CD14-positive monocyte (primary cell): ENCODE measurements at regions not wholly inside any gene's neighbourhood (a gene's known extent, or its start where the extent isn't known, plus 50 kb on each side); places are given as distances from the start of the nearest gene placed in this dataset.

Experiments
- DNase-seq, 3 donors: peaks; one replicate each; pipeline ENCODE4 v3.0.0-alpha.2; 2011 to 2022
- H2AFZ ChIP-seq: 2 replicates; pipeline ENCODE4 v1.6.0; 2012; ENCODE audit warnings: mild to moderate bottlenecking, low read depth, low read length, inconsistent platforms; ENCODE audit not compliant: insufficient read depth, poor library complexity, severe bottlenecking
- H3K27ac ChIP-seq, 2 donors: 1 replicate in 1 of 2; 2 replicates in 1 of 2; pipeline ENCODE4 v1.5.1; 2012 to 2013; ENCODE audit warnings: low read length in 2 of 2, control low read depth in 1 of 2, inconsistent platforms in 1 of 2, low read depth in 1 of 2, mild to moderate bottlenecking in 1 of 2
- H3K27me3 ChIP-seq, 2 donors: one replicate each; pipeline versions ENCODE4 v1.6.0 to v1.6.1; 2011 to 2013; ENCODE audit warnings: low read length in 2 of 2; ENCODE audit not compliant: control insufficient read depth in 2 of 2, insufficient read depth in 2 of 2
- H3K36me3 ChIP-seq, 2 donors: replicated peaks in 1 of 2; 1 replicate in 1 of 2; 2 replicates in 1 of 2; pipeline versions ENCODE4 v1.5.1 to v1.6.1; 2012 to 2013; ENCODE audit warnings: low read length in 2 of 2, control low read depth in 1 of 2, inconsistent platforms in 1 of 2, mild to moderate bottlenecking in 1 of 2; ENCODE audit not compliant: insufficient read depth in 2 of 2, control insufficient read depth in 1 of 2
- H3K4me1 ChIP-seq, 2 donors: 1 replicate in 1 of 2; 2 replicates in 1 of 2; pipeline versions ENCODE4 v1.5.1 to v1.6.1; 2012 to 2013; ENCODE audit warnings: low read length in 2 of 2, control low read depth in 1 of 2, inconsistent platforms in 1 of 2, mild to moderate bottlenecking in 1 of 2, moderate library complexity in 1 of 2; ENCODE audit not compliant: insufficient read depth in 2 of 2, control insufficient read depth in 1 of 2
- H3K4me2 ChIP-seq: replicated peaks from 2 replicates; pipeline ENCODE3; 2012; ENCODE audit warnings: low read length, moderate library complexity, mild to moderate bottlenecking; ENCODE audit not compliant: poor library complexity, severe bottlenecking; ENCODE audit errors: extremely low read depth
- H3K4me3 ChIP-seq, 3 experiments: fragments of 200-600 bp in 1 of 3; sonication (generic) in 1 of 3; replicated peaks in 1 of 3; 1 replicate in 2 of 3; 2 replicates in 1 of 3; pipeline ENCODE4 v1.5.1; 2011 to 2013; ENCODE audit warnings: low read length in 3 of 3, mild to moderate bottlenecking in 3 of 3, control low read depth in 2 of 3, low read depth in 2 of 3, inconsistent platforms in 1 of 3, moderate library complexity in 1 of 3
- H3K79me2 ChIP-seq: 2 replicates; pipeline ENCODE4 v1.6.0; 2012; ENCODE audit warnings: mild to moderate bottlenecking, control low read depth, inconsistent platforms, low read length, moderate library complexity; ENCODE audit not compliant: insufficient read depth
- H3K9ac ChIP-seq: 2 replicates; pipeline ENCODE4 v1.6.0; 2017; ENCODE audit warnings: low read length, mild to moderate bottlenecking; ENCODE audit not compliant: insufficient read depth, poor library complexity, severe bottlenecking
- H3K9me3 ChIP-seq, 2 donors: replicated peaks in 1 of 2; 1 replicate in 1 of 2; 2 replicates in 1 of 2; pipeline versions ENCODE4 v1.5.1 to v1.6.1; 2012 to 2013; ENCODE audit warnings: low read length in 2 of 2, control low read depth in 1 of 2; ENCODE audit not compliant: control insufficient read depth in 1 of 2, insufficient read depth in 1 of 2
- H4K20me1 ChIP-seq: 2 replicates; pipeline ENCODE4 v1.6.0; 2012; ENCODE audit warnings: mild to moderate bottlenecking, low read length, control low read depth, moderate library complexity; ENCODE audit not compliant: insufficient read depth
- H3K27ac Mint-ChIP-seq, 7 donors: one replicate each; pipeline ENCODE4 v1.8.0; 2020; ENCODE audit warnings: mild to moderate bottlenecking in 7 of 7, mixed read lengths in 7 of 7, moderate library complexity in 6 of 7, inconsistent platforms in 2 of 7
- H3K27me3 Mint-ChIP-seq, 3 donors: one replicate each; pipeline ENCODE4 v1.8.0; 2021 to 2022; ENCODE audit warnings: low read depth in 3 of 3, mild to moderate bottlenecking in 3 of 3, mixed read lengths in 3 of 3, moderate library complexity in 3 of 3, inconsistent platforms in 1 of 3
- H3K36me3 Mint-ChIP-seq, 2 donors: one replicate each; pipeline ENCODE4 v1.8.0; 2020; ENCODE audit warnings: mixed read lengths in 2 of 2, inconsistent platforms in 1 of 2, mild to moderate bottlenecking in 1 of 2
- H3K4me1 Mint-ChIP-seq: one replicate; pipeline ENCODE4 v1.8.0; 2020; ENCODE audit warnings: mild to moderate bottlenecking, mixed read lengths
- H3K4me3 Mint-ChIP-seq, 2 donors: one replicate each; pipeline ENCODE4 v1.8.0; 2020; ENCODE audit warnings: mild to moderate bottlenecking in 2 of 2, mixed read lengths in 2 of 2, moderate library complexity in 1 of 2
- H3K9me3 Mint-ChIP-seq, 7 donors: one replicate each; pipeline ENCODE4 v1.8.0; 2020 to 2022; ENCODE audit warnings: mixed read lengths in 7 of 7, mild to moderate bottlenecking in 6 of 7, moderate library complexity in 6 of 7, inconsistent platforms in 2 of 7
- CTCF ChIP-seq: fragments of 200-600 bp; IDR thresholded peaks from one replicate; pipeline ENCODE4 v1.8.0; 2022; ENCODE audit warnings: antibody characterized with exemption, mild to moderate bottlenecking
- WGBS: methylation state at CpG from one replicate; pipeline ENCODE4 v1.1.5; 2013; ENCODE audit warnings: missing lambda C conversion rate; ENCODE audit not compliant: insufficient coverage; 5-methylcytosine and 5-hydroxymethylcytosine counted together
- intact Hi-C, 2 donors: fragments of 100-400 bp; cut with micrococcal nuclease; formaldehyde crosslinking; loops; one replicate each; pipeline versions ENCODE4 v1.15.0 to v1.15.1; 2023

GRCh38 chr19:27971071-27971470 is 1241.9 kb downstream of the UQCRFS1 start:
- DNase-seq: no peak
- Histone ChIP-seq H3K4me2 (no peak overlapping the region), H3K27ac (no peak overlapping the region), H3K4me3 (no peak overlapping the region), H3K27me3 (no peaks in the 10 kb centered on the region), H4K20me1 (no peaks in the 10 kb centered on the region), H3K4me1 (no peaks in the 10 kb centered on the region), H3K9me3 (no peaks in the 10 kb centered on the region), H3K36me3 (no peaks in the 10 kb centered on the region), H3K79me2 (no peaks in the 10 kb centered on the region), H2AFZ (no peak overlapping the region), H3K9ac (no peak overlapping the region)
- intact Hi-C loops: no loop called here
- no peaks in the 10 kb centered on the region for H3K9me3 Mint-ChIP-seq
- H3K27ac Mint-ChIP-seq: no peak overlapping the region
- H3K36me3 Mint-ChIP-seq: no peaks in the 10 kb centered on the region
- WGBS: 87% methylated on average over 3 of the region's 5 CpGs
- no peaks in the 10 kb centered on the region for H3K4me1 Mint-ChIP-seq
- H3K4me3 Mint-ChIP-seq: no peak overlapping the region
- peaks cover 0 to 2% (median 2%) of the 10 kb centered on the region in 3 donors for H3K27me3 Mint-ChIP-seq
- TF ChIP-seq CTCF: no peak

- Mint-ChIP-seq H3K9me3 (peaks cover 0 to 3% (median 0%) of the 10 kb centered on the region in 7 donors), H3K4me1 (no peaks in the 10 kb centered on the region), H3K27ac (no peak overlapping the region), H3K4me3 (no peak overlapping the region), H3K27me3 (peaks cover 0 to 4% (median 4%) of the 10 kb centered on the region in 3 donors), H3K36me3 (no peaks in the 10 kb centered on the region)
- Histone ChIP-seq H3K27me3 (no peaks in the 10 kb centered on the region), H2AFZ (no peak overlapping the region), H3K79me2 (no peaks in the 10 kb centered on the region), H3K27ac (no peak overlapping the region), H3K9me3 (no peaks in the 10 kb centered on the region), H3K4me2 (no peak overlapping the region), H3K4me3 (no peak overlapping the region), H3K9ac (no peak overlapping the region), H3K36me3 (no peaks in the 10 kb centered on the region), H4K20me1 (no peaks in the 10 kb centered on the region), H3K4me1 (no peaks in the 10 kb centered on the region)
- no peak for DNase-seq
- WGBS: no CpG with 5 or more reads among the region's 2 CpGs
- intact Hi-C loops: no loop called here
- TF ChIP-seq CTCF: peak; percentile 71
Measured at GRCh38 chr19:27966390-27966816, 1246.5 kb downstream of the UQCRFS1 start.
